HCT116 (cell line): ENCODE measurements at regions not wholly inside any gene's neighbourhood (a gene's known extent, or its start where the extent isn't known, plus 50 kb on each side); places are given as distances from the start of the nearest gene placed in this dataset.

Experiments
- ATAC-seq: fragments of 200-7000 bp; cut with Tn5 transposase; 2 replicates; pipeline ENCODE4 v1.9.1; 2020; ENCODE audit warnings: mild to moderate bottlenecking, moderate library complexity
- BruUV-seq: library from RNA; stranded (reverse); fragments of 400-500 nt; replicated peaks from 2 replicates; lab custom pipeline; 2021; lab: Mats Ljungman, UMichigan
- CTCF ChIA-PET: fragments of 300-600 bp; sonication (Branson Sonifier 250); formaldehyde crosslinking; loops from one replicate; lab custom pipeline; 2021; ENCODE audit warnings: antibody characterized with exemption; lab: Charles Lee
- POLR2A ChIA-PET: fragments of 300-600, 350-600 bp; sonication (Branson Sonifier 250); formaldehyde crosslinking; loops from one replicate; lab custom pipeline; 2021; ENCODE audit warnings: antibody characterized with exemption; lab: Charles Lee
- RAD21 ChIA-PET, 2 experiments: fragments of 300-600 bp; sonication (Branson Sonifier 250); formaldehyde crosslinking; loops; one replicate each; lab custom pipeline; 2023; ENCODE audit warnings: low total read pairs in 2 of 2; ENCODE audit not compliant: uncharacterized antibody in 2 of 2, unreplicated experiment in 2 of 2, low non-redundant PET in 1 of 2; lab: Charles Lee
- DNase-seq: peaks from one replicate; pipeline ENCODE4 v3.0.0-alpha.2; 2010; ENCODE audit warnings: low read depth, low spot score
- H2AFZ ChIP-seq: fragments of 200-600 bp; shearing (Covaris generic), sonication (generic); 2 replicates; pipeline ENCODE4 v1.6.1; 2017; ENCODE audit warnings: low read depth, mixed run types, mixed read lengths, antibody characterized with exemption, low read length; ENCODE audit not compliant: poor library complexity, severe bottlenecking
- H3K27ac ChIP-seq: 2 replicates; pipeline ENCODE4 v1.5.1; 2012; ENCODE audit warnings: low read depth, low read length
- H3K27me3 ChIP-seq: fragments of 200-600 bp; sonication (generic); 2 replicates; pipeline ENCODE4 v1.6.1; 2016; ENCODE audit warnings: mixed run types, low read length, mixed read lengths; ENCODE audit not compliant: insufficient read depth
- H3K36me3 ChIP-seq, 2 experiments: fragments of 200-500 bp in 1 of 2; fragments of 200-600 bp in 1 of 2; sonication (Bioruptor generic) in 1 of 2; sonication (generic) in 1 of 2; 2 replicates each; pipeline versions ENCODE4 v1.5.1 to v1.6.1; 2014 to 2016; ENCODE audit warnings: low read length in 2 of 2, inconsistent platforms in 1 of 2, mixed read lengths in 1 of 2, mixed run types in 1 of 2; ENCODE audit not compliant: insufficient read depth in 2 of 2, control insufficient read depth in 1 of 2
- H3K4me1 ChIP-seq, 2 experiments: fragments of 200-600 bp in 1 of 2; sonication (generic) in 1 of 2; 2 replicates each; pipeline versions ENCODE4 v1.5.1 to v1.6.1; 2012 to 2017; ENCODE audit warnings: low read length in 2 of 2, inconsistent platforms in 1 of 2, mild to moderate bottlenecking in 1 of 2, mixed read lengths in 1 of 2, mixed run types in 1 of 2, moderate library complexity in 1 of 2; ENCODE audit not compliant: insufficient read depth in 2 of 2, control insufficient read depth in 1 of 2
- H3K4me2 ChIP-seq: fragments of 200-600 bp; sonication (generic); 2 replicates; pipeline ENCODE4 v1.6.1; 2017; ENCODE audit warnings: mixed run types, low read length, mixed read lengths
- H3K4me3 ChIP-seq, 2 experiments: fragments of 200-600 bp in 1 of 2; sonication (generic) in 1 of 2; replicated peaks in 1 of 2; 2 replicates each; pipeline ENCODE4 v1.5.1; 2011 to 2016; ENCODE audit warnings: low read length in 2 of 2, control low read depth in 1 of 2, low read depth in 1 of 2, mild to moderate bottlenecking in 1 of 2, mixed read lengths in 1 of 2, mixed run types in 1 of 2
- H3K79me2 ChIP-seq: fragments of 200-600 bp; sonication (generic); 2 replicates; pipeline ENCODE4 v1.6.1; 2017; ENCODE audit warnings: mild to moderate bottlenecking, mixed run types, low read length, moderate library complexity, mixed read lengths; ENCODE audit not compliant: insufficient read depth
- H3K9ac ChIP-seq: fragments of 200-600 bp; sonication (generic); 2 replicates; pipeline ENCODE4 v1.6.1; 2016; ENCODE audit warnings: low read length, mixed read lengths
- H3K9me2 ChIP-seq: fragments of 200-600 bp; sonication (generic), shearing (Covaris generic); 2 replicates; pipeline ENCODE4 v1.6.1; 2017; ENCODE audit warnings: mixed run types, mild to moderate bottlenecking, moderate library complexity; ENCODE audit not compliant: insufficient read depth
- H3K9me3 ChIP-seq, 2 experiments: fragments of 200-500 bp in 1 of 2; fragments of 200-600 bp in 1 of 2; sonication (Bioruptor generic) in 1 of 2; sonication (generic) in 1 of 2; 2 replicates each; pipeline ENCODE4 v1.6.1; 2014 to 2017; ENCODE audit warnings: low read length in 2 of 2, mixed read lengths in 2 of 2, inconsistent platforms in 1 of 2, low read depth in 1 of 2, mild to moderate bottlenecking in 1 of 2, mixed run types in 1 of 2, moderate library complexity in 1 of 2; ENCODE audit not compliant: control insufficient read depth in 1 of 2, insufficient read depth in 1 of 2
- H4K20me1 ChIP-seq: fragments of 200-600 bp; sonication (generic), shearing (Covaris generic); 2 replicates; pipeline ENCODE4 v1.6.1; 2017; ENCODE audit warnings: mixed run types, mild to moderate bottlenecking, moderate library complexity; ENCODE audit not compliant: insufficient read depth
- ATF3 ChIP-seq: IDR thresholded peaks from 2 replicates; pipeline ENCODE4 v1.6.1; 2012
- CBX3 ChIP-seq: IDR thresholded peaks from 2 replicates; pipeline ENCODE4 v1.6.1; 2012; ENCODE audit warnings: low read depth
- CEBPB ChIP-seq: IDR thresholded peaks from 2 replicates; pipeline ENCODE4 v1.6.1; 2012; ENCODE audit warnings: low read depth
- CTCF ChIP-seq, 3 experiments: fragments of 200-600 bp in 1 of 3; sonication (generic) in 1 of 3; IDR thresholded peaks in 2 of 3; conservative IDR thresholded peaks in 1 of 3; 2 replicates each; pipeline ENCODE4 v1.5.1; 2012 to 2017; ENCODE audit warnings: low read depth in 2 of 3, low read length in 2 of 3, antibody characterized with exemption in 1 of 3, borderline replicate concordance in 1 of 3, control low read depth in 1 of 3, mild to moderate bottlenecking in 1 of 3, mixed read lengths in 1 of 3, mixed run types in 1 of 3, moderate library complexity in 1 of 3; ENCODE audit not compliant: insufficient read depth in 1 of 3
- EGR1 ChIP-seq: IDR thresholded peaks from 2 replicates; pipeline ENCODE4 v1.6.1; 2012; ENCODE audit warnings: low read depth
- ELF1 ChIP-seq: IDR thresholded peaks from 2 replicates; pipeline ENCODE4 v1.6.1; 2012; ENCODE audit warnings: low read depth, borderline replicate concordance
- EZH2 ChIP-seq: fragments of 200-600 bp; sonication (generic); IDR thresholded peaks from 2 replicates; pipeline ENCODE4 v1.6.1; 2017; ENCODE audit warnings: antibody characterized with exemption, mixed run types
- FOSL1 ChIP-seq: IDR thresholded peaks from 2 replicates; pipeline ENCODE4 v1.6.1; 2012; ENCODE audit warnings: low read depth
- JUND ChIP-seq: IDR thresholded peaks from 2 replicates; pipeline ENCODE4 v1.6.1; 2012
- MAX ChIP-seq: IDR thresholded peaks from 2 replicates; pipeline ENCODE4 v1.6.1; 2012
- POLR2A ChIP-seq: IDR thresholded peaks from 2 replicates; pipeline ENCODE4 v1.7.0; 2011; ENCODE audit warnings: borderline replicate concordance; ENCODE audit not compliant: insufficient read depth, insufficient read length; ENCODE audit errors: extremely low read depth
- POLR2AphosphoS5 ChIP-seq: IDR thresholded peaks from 2 replicates; pipeline ENCODE4 v1.6.1; 2011; ENCODE audit warnings: mild to moderate bottlenecking, low read depth, low read length, moderate library complexity
- RAD21 ChIP-seq: IDR thresholded peaks from 2 replicates; pipeline ENCODE4 v1.6.1; 2012; ENCODE audit warnings: low read depth, mild to moderate bottlenecking
- REST ChIP-seq: IDR thresholded peaks from 2 replicates; pipeline ENCODE4 v1.6.1; 2012; ENCODE audit warnings: low read depth
- SIN3A ChIP-seq: IDR thresholded peaks from 2 replicates; pipeline ENCODE4 v1.6.1; 2012; ENCODE audit warnings: low read depth
- SP1 ChIP-seq: IDR thresholded peaks from 2 replicates; pipeline ENCODE4 v1.6.1; 2012; ENCODE audit warnings: low read depth
- SRF ChIP-seq: IDR thresholded peaks from 2 replicates; pipeline ENCODE4 v1.6.1; 2012; ENCODE audit warnings: low read depth
- TCF7L2 ChIP-seq: IDR thresholded peaks from 2 replicates; pipeline ENCODE4 v1.7.0; 2011; ENCODE audit warnings: borderline replicate concordance, inconsistent platforms; ENCODE audit not compliant: insufficient read depth, insufficient read length; ENCODE audit errors: extremely low read depth
- YY1 ChIP-seq: IDR thresholded peaks from 2 replicates; pipeline ENCODE4 v1.6.1; 2011; ENCODE audit warnings: low read length, low read depth, moderate library complexity, mild to moderate bottlenecking; ENCODE audit not compliant: insufficient replicate concordance; ENCODE audit errors: extremely low read depth
- ZNF274 ChIP-seq: fragments of 200-500 bp; sonication (Bioruptor generic); IDR thresholded peaks from 2 replicates; pipeline ENCODE4 v1.6.1; 2014; ENCODE audit warnings: mild to moderate bottlenecking, low read depth, low read length, inconsistent platforms
- intact Hi-C: fragments of 100-400 bp; cut with micrococcal nuclease; formaldehyde crosslinking; loops from 2 replicates; pipeline ENCODE4 v1.10.0; 2022

GRCh38 chr6:104356197-104356596 lies 503.5 kb downstream of the HACE1 start:
- TF ChIP-seq YY1, result no peak
- no peak for TF ChIP-seq CTCF (IDR thresholded peaks at IDR 0.05 in 2 of 3, conservative IDR thresholded peaks at IDR 0.05 in 1 of 3; ENCODE audit: borderline replicate concordance in 1 of 3, insufficient read depth in 1 of 3, low read depth in 2 of 3, low read length in 2 of 3)
- no peak for TF ChIP-seq JUND
- TF ChIP-seq ATF3, result no peak
- TF ChIP-seq SRF, result no peak
- TF ChIP-seq MAX, result no peak
- TF ChIP-seq POLR2A, result no peak
- TF ChIP-seq ELF1, result no peak
- no peak for TF ChIP-seq SIN3A
- TF ChIP-seq ZNF274, result no peak
- TF ChIP-seq SP1, result no peak
- no peak for TF ChIP-seq EGR1
- no peak for TF ChIP-seq CEBPB
- no peak for TF ChIP-seq FOSL1
- no peak for TF ChIP-seq CBX3
- no peak for TF ChIP-seq POLR2AphosphoS5
- no peak for TF ChIP-seq TCF7L2
- no peak for TF ChIP-seq REST
- no peak for TF ChIP-seq RAD21
- no peak for TF ChIP-seq EZH2
- ChIA-PET POLR2A (no interaction called here), RAD21 (no interaction called here), CTCF (no interaction called here)
- H3K4me2 ChIP-seq, result no peak overlapping the region
- no peaks in the 10 kb centered on the region for H4K20me1 ChIP-seq
- H3K27ac ChIP-seq, result no peak overlapping the region
- no TSS peak for BruUV-seq
- no peak overlapping the region for H3K4me3 ChIP-seq
- no peaks in the 10 kb centered on the region for H3K9me2 ChIP-seq
- intact Hi-C loops, result no loop called here
- no peak overlapping the region for H2AFZ ChIP-seq
- no peaks in the 10 kb centered on the region for H3K27me3 ChIP-seq
- H3K9me3 ChIP-seq, result no peaks in the 10 kb centered on the region
- H3K36me3 ChIP-seq, result no peaks in the 10 kb centered on the region
- no peaks in the 10 kb centered on the region for H3K4me1 ChIP-seq
- ATAC-seq, result no peak
- DNase-seq, result no peak
- H3K79me2 ChIP-seq, result no peaks in the 10 kb centered on the region
- H3K9ac ChIP-seq, result no peak overlapping the region
